ENCODE measurements at regions not wholly inside any gene's neighbourhood (a gene's known extent, or its start where the extent isn't known, plus 50 kb on each side); places are given as distances from the start of the nearest gene placed in this dataset.

- no peak for ATAC-seq
- intact Hi-C loops (cut with DNase I), result no loop called here
- Histone ChIP-seq H3K27me3 (no peaks in the 10 kb centered on the region), H3K36me3 (no peaks in the 10 kb centered on the region), H3K27ac (no peak overlapping the region), H3K4me3 (no peak overlapping the region), H3K4me1 (no peaks in the 10 kb centered on the region), H3K9me3 (no peaks in the 10 kb centered on the region)
- TF ChIP-seq CTCF (IDR thresholded peaks at IDR 0.05), result no peak
- no peak for DNase-seq
Measured at GRCh38 chr11:71136095-71136845, 116.1 kb downstream of the SHANK2 start.

GRCh38 chr11:71135112-71135511 lies 117.3 kb downstream of the SHANK2 start:
- TF ChIP-seq CTCF (IDR thresholded peaks at IDR 0.05), result no peak
- intact Hi-C loops (cut with DNase I), result no loop called here
- no peaks in the 10 kb centered on the region for H3K9me3 ChIP-seq

GRCh38 chr11:71133946-71134345 lies 118.4 kb downstream of the SHANK2 start:
- intact Hi-C loops (cut with DNase I), result no loop called here
- Histone ChIP-seq H3K4me3 (no peak overlapping the region), H3K4me1 (no peaks in the 10 kb centered on the region), H3K27ac (no peak overlapping the region), H3K9me3 (no peaks in the 10 kb centered on the region), H3K27me3 (no peaks in the 10 kb centered on the region), H3K36me3 (no peaks in the 10 kb centered on the region)
- no peak for DNase-seq
- no peak for TF ChIP-seq CTCF (IDR thresholded peaks at IDR 0.05)
- no peak for ATAC-seq

More at GRCh38 chr11:71135112-71135511, 117.3 kb downstream of the SHANK2 start:
- no peak overlapping the region for H3K4me3 ChIP-seq
- no peaks in the 10 kb centered on the region for H3K36me3 ChIP-seq
- no peak overlapping the region for H3K27ac ChIP-seq
- H3K4me1 ChIP-seq, result no peaks in the 10 kb centered on the region
- ATAC-seq (no peak), DNase-seq (no peak)
- H3K27me3 ChIP-seq, result no peaks in the 10 kb centered on the region

GRCh38 chr11:71131861-71132260 lies 120.5 kb downstream of the SHANK2 start:
- Histone ChIP-seq H3K27me3 (no peaks in the 10 kb centered on the region), H3K4me1 (no peaks in the 10 kb centered on the region), H3K27ac (no peak overlapping the region), H3K4me3 (no peak overlapping the region), H3K36me3 (no peaks in the 10 kb centered on the region), H3K9me3 (no peaks in the 10 kb centered on the region)
- no peak for DNase-seq
- intact Hi-C loops (cut with DNase I), result no loop called here
- TF ChIP-seq CTCF (IDR thresholded peaks at IDR 0.05), result no peak
- no peak for ATAC-seq

GRCh38 chr11:71130106-71130505 lies 122.3 kb downstream of the SHANK2 start:
- no peak for ATAC-seq

More at GRCh38 chr11:71130106-71130505, 122.3 kb downstream of the SHANK2 start:
- intact Hi-C loops (cut with DNase I), result no loop called here
- no peaks in the 10 kb centered on the region for H3K36me3 ChIP-seq
- TF ChIP-seq CTCF (IDR thresholded peaks at IDR 0.05), result no peak
- no peak overlapping the region for H3K27ac ChIP-seq
- no peaks in the 10 kb centered on the region for H3K9me3 ChIP-seq
- no peaks in the 10 kb centered on the region for H3K4me1 ChIP-seq
- DNase-seq, result no peak
- no peak overlapping the region for H3K4me3 ChIP-seq
- H3K27me3 ChIP-seq, result no peaks in the 10 kb centered on the region
